ENCODE measurements at regions not wholly inside any gene's neighbourhood (a gene's known extent, or its start where the extent isn't known, plus 50 kb on each side); places are given as distances from the start of the nearest gene placed in this dataset.

- 83 to 91% (median 84%) methylated on average over 5 of the region's 5 CpGs for WGBS, 4 donors
- Histone ChIP-seq H3K9me3 (replicated peaks in 1 of 3) (no peaks in the 10 kb centered on the region), H3K27ac (no peak overlapping the region), H3K36me3 (replicated peaks in 1 of 2) (no peaks in the 10 kb centered on the region), H3K27me3 (no peaks in the 10 kb centered on the region), H3K4me1 (replicated peaks in 1 of 2) (no peaks in the 10 kb centered on the region), H3K4me3 (no peak overlapping the region)
- intact Hi-C loops (cut with DNase I) = no loop called here
- TF ChIP-seq POLR2A (IDR thresholded peaks at IDR 0.05) (no peak), CTCF (IDR thresholded peaks at IDR 0.05) (no peak)
- DNase-seq = no peak
These were observed 55.6 kb upstream of the NRP1 start for GRCh38 chr10:33390046-33390445.

- no peak for DNase-seq
- H3K4me3 ChIP-seq = no peak overlapping the region
- WGBS, 4 donors = 68 to 81% (median 74%) methylated on average over 4 of the region's 4 CpGs
- no peaks in the 10 kb centered on the region for H3K36me3 ChIP-seq (replicated peaks in 1 of 2)
- no peak overlapping the region for H3K27ac ChIP-seq
- no peaks in the 10 kb centered on the region for H3K9me3 ChIP-seq (replicated peaks in 1 of 3)
- TF ChIP-seq POLR2A (IDR thresholded peaks at IDR 0.05) = no peak
- no peak for TF ChIP-seq CTCF (IDR thresholded peaks at IDR 0.05)
- intact Hi-C loops (cut with DNase I) = no loop called here
- H3K4me1 ChIP-seq (replicated peaks in 1 of 2) = no peaks in the 10 kb centered on the region
- H3K27me3 ChIP-seq = no peaks in the 10 kb centered on the region
These were observed 54.3 kb upstream of the NRP1 start for GRCh38 chr10:33388785-33389184.

- DNase-seq = no peak
- 55 to 79% (median 70%) methylated on average over 1 of the region's 1 CpG for WGBS, 4 donors
- H3K9me3 ChIP-seq (replicated peaks in 1 of 3) = no peaks in the 10 kb centered on the region
- TF ChIP-seq CTCF (IDR thresholded peaks at IDR 0.05) = no peak
- no peak overlapping the region for H3K27ac ChIP-seq
- no peaks in the 10 kb centered on the region for H3K36me3 ChIP-seq (replicated peaks in 1 of 2)
- H3K27me3 ChIP-seq = no peaks in the 10 kb centered on the region
- intact Hi-C loops (cut with DNase I) = no loop called here
- no peak overlapping the region for H3K4me3 ChIP-seq
- H3K4me1 ChIP-seq (replicated peaks in 1 of 2) = no peaks in the 10 kb centered on the region
These were observed 53.9 kb upstream of the NRP1 start for GRCh38 chr10:33388382-33388781.

- Histone ChIP-seq H3K27ac (no peak overlapping the region), H3K4me3 (no peak overlapping the region), H3K4me1 (replicated peaks in 1 of 2) (no peaks in the 10 kb centered on the region), H3K36me3 (replicated peaks in 1 of 2) (no peaks in the 10 kb centered on the region), H3K9me3 (replicated peaks in 1 of 3) (no peaks in the 10 kb centered on the region), H3K27me3 (no peaks in the 10 kb centered on the region)
- DNase-seq = no peak
- TF ChIP-seq POLR2A (IDR thresholded peaks at IDR 0.05) (no peak), CTCF (IDR thresholded peaks at IDR 0.05) (no peak)
- 82 to 94% (median 92%) methylated on average over 5 of the region's 5 CpGs for WGBS, 4 donors
- intact Hi-C loops (cut with DNase I) = no loop called here
These were observed 53.3 kb upstream of the NRP1 start for GRCh38 chr10:33387720-33388119.

Measured in adrenal gland (tissue), 9 donors.